WTC11 (cell line): ENCODE measurements at regions not wholly inside any gene's neighbourhood (a gene's known extent, or its start where the extent isn't known, plus 50 kb on each side); places are given as distances from the start of the nearest gene placed in this dataset.

Experiments used
- AFF4 ChIP-seq: sonication (generic); formaldehyde crosslinking; IDR thresholded peaks from 2 replicates; pipeline ENCODE4 v1.8.1; 2023; ENCODE audit warnings: mild to moderate bottlenecking, missing genetic modification reagents, borderline replicate concordance
- CTCF ChIP-seq: fragments of 200-600 bp; IDR thresholded peaks from 2 replicates; pipeline ENCODE4 v1.8.0; 2022; ENCODE audit warnings: antibody characterized with exemption
- JUN ChIP-seq: sonication (generic); formaldehyde crosslinking; IDR thresholded peaks from 2 replicates; pipeline ENCODE4 v1.8.0; 2023; ENCODE audit warnings: mild to moderate bottlenecking, missing genetic modification reagents
- MAX ChIP-seq: sonication (generic); formaldehyde crosslinking; IDR thresholded peaks from 2 replicates; pipeline ENCODE4 v1.8.0; 2022; ENCODE audit warnings: mild to moderate bottlenecking, missing genetic modification reagents
- ZMAT4 ChIP-seq: fragments of 250-450 bp; sonication (Bioruptor Pico); IDR thresholded peaks from 2 replicates; pipeline ENCODE4 v1.9.0; 2021; ENCODE audit warnings: mild to moderate bottlenecking
- ZNF423 ChIP-seq: fragments of 250-450 bp; sonication (Bioruptor Pico); IDR thresholded peaks from 2 replicates; pipeline ENCODE4 v2.1.2; 2022; ENCODE audit warnings: mild to moderate bottlenecking, moderate library complexity

- TF ChIP-seq ZMAT4 (CRISPR knock-in tag) (no peak), MAX (CRISPR knock-in tag) (no peak), CTCF (no peak), JUN (no peak), AFF4 (no peak), ZNF423 (no peak)
These were observed 73.7 kb upstream of the TLE3 start for GRCh38 chr15:70171256-70171886.
